CD4-positive, CD25-positive, alpha-beta regulatory T cell (primary cell): ENCODE measurements at regions not wholly inside any gene's neighbourhood (a gene's known extent, or its start where the extent isn't known, plus 50 kb on each side); places are given as distances from the start of the nearest gene placed in this dataset.

Source experiments
- ATAC-seq, 2 donors: fragments of 150-1000 bp; cut with Tn5 transposase; one replicate each; pipeline ENCODE4 v1.10.0; 2021; ENCODE audit warnings: low read depth in 2 of 2, moderate number of reproducible peaks in 2 of 2, moderate library complexity in 1 of 2
- DNase-seq, 3 donors: peaks; one replicate each; pipeline versions ENCODE4 v3.0.0 to v3.0.0-alpha.2; 2012 to 2022; ENCODE audit warnings: mixed read lengths in 1 of 3
- H3K27ac ChIP-seq: one replicate; pipeline ENCODE4 v1.7.0; 2013; ENCODE audit warnings: mild to moderate bottlenecking, low read length; ENCODE audit not compliant: insufficient read depth, poor library complexity, severe bottlenecking
- H3K27me3 ChIP-seq: one replicate; pipeline ENCODE4 v1.7.0; 2013; ENCODE audit warnings: low read length; ENCODE audit not compliant: control insufficient read depth, insufficient read depth
- H3K36me3 ChIP-seq: one replicate; pipeline ENCODE4 v1.7.0; 2013; ENCODE audit warnings: mild to moderate bottlenecking, low read length, moderate library complexity; ENCODE audit not compliant: control insufficient read depth, insufficient read depth
- H3K4me1 ChIP-seq: 2 replicates; pipeline ENCODE4 v1.7.0; 2013; ENCODE audit warnings: mild to moderate bottlenecking, low read length; ENCODE audit not compliant: insufficient read depth, control insufficient read depth, poor library complexity, severe bottlenecking
- H3K4me3 ChIP-seq: one replicate; pipeline ENCODE4 v1.7.0; 2013; ENCODE audit warnings: low read depth, mild to moderate bottlenecking, low read length, moderate library complexity
- H3K9me3 ChIP-seq, 2 experiments: 1 replicate in 1 of 2; 2 replicates in 1 of 2; pipeline ENCODE4 v1.7.0; 2013; ENCODE audit warnings: low read length in 2 of 2, mild to moderate bottlenecking in 1 of 2, moderate library complexity in 1 of 2; ENCODE audit not compliant: control insufficient read depth in 2 of 2
- H3K27ac Mint-ChIP-seq, 3 donors: one replicate each; pipeline ENCODE4 v1.8.0; 2020 to 2022; ENCODE audit warnings: mild to moderate bottlenecking in 3 of 3, mixed read lengths in 3 of 3, moderate library complexity in 2 of 3
- H3K27me3 Mint-ChIP-seq: one replicate; pipeline ENCODE4 v1.8.0; 2022; ENCODE audit warnings: mild to moderate bottlenecking, mixed read lengths
- H3K36me3 Mint-ChIP-seq: one replicate; pipeline ENCODE4 v1.8.0; 2020; ENCODE audit warnings: mixed read lengths
- H3K4me1 Mint-ChIP-seq, 4 donors: one replicate each; pipeline ENCODE4 v1.8.0; 2020 to 2022; ENCODE audit warnings: mixed read lengths in 4 of 4, mild to moderate bottlenecking in 1 of 4
- H3K4me3 Mint-ChIP-seq, 4 donors: one replicate each; pipeline ENCODE4 v1.8.0; 2020 to 2022; ENCODE audit warnings: mild to moderate bottlenecking in 4 of 4, mixed read lengths in 4 of 4, moderate library complexity in 3 of 4
- H3K9me3 Mint-ChIP-seq, 7 donors: one replicate each; pipeline ENCODE4 v1.8.0; 2020 to 2022; ENCODE audit warnings: mixed read lengths in 7 of 7, mild to moderate bottlenecking in 3 of 7, moderate library complexity in 2 of 7

DNA sequence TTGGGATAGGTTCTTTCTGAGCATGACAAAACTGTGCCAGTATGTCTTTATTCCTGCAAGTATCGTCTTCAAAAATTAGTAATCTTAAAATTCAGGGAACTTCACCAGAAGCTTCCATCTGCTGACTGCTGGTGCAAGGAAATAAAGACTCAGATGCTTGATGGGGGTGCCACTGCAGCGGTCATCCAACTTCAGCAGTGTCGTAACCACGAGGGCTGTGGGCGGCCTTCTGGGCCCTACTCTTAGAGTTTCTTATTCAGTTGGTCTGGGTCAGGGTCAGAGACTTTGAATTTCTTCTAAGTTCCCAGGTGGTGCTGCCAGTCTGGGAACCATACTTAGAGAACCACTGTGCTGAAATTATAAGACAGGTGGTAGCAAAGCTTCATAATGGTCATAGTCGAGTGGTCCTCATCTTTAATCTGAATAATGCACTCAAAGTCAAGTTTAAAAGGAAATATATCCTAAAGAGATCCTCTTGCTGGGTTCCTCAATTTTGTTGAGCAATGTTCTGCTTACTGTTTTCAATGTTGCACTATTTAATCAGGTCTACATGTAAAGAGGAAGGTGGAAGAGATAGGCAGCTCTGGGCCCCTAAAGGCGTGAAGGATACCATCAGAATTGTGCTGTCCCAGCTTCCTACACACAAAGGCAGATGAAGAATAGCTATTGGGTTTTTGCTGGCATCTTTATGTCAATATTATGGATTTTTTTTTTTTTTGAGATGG, 165.4 kb upstream of the GMDS start:
- DNase-seq = no peak
- H3K9me3 ChIP-seq = no peaks in the 10 kb centered on the region
- Mint-ChIP-seq H3K4me1 (no peaks in the 10 kb centered on the region), H3K27ac (no peak overlapping the region), H3K9me3 (peaks cover 0 to 4% (median 0%) of the 10 kb centered on the region in 7 donors), H3K4me3 (no peak overlapping the region), H3K36me3 (peaks cover 4% of the 10 kb centered on the region), H3K27me3 (peaks cover under 1% of the 10 kb centered on the region)
- no peak for ATAC-seq
- no peaks in the 10 kb centered on the region for H3K36me3 ChIP-seq
- H3K4me1 ChIP-seq = no peaks in the 10 kb centered on the region
- H3K27ac ChIP-seq = no peak overlapping the region
- no peak overlapping the region for H3K4me3 ChIP-seq
- H3K27me3 ChIP-seq = no peaks in the 10 kb centered on the region

DNA sequence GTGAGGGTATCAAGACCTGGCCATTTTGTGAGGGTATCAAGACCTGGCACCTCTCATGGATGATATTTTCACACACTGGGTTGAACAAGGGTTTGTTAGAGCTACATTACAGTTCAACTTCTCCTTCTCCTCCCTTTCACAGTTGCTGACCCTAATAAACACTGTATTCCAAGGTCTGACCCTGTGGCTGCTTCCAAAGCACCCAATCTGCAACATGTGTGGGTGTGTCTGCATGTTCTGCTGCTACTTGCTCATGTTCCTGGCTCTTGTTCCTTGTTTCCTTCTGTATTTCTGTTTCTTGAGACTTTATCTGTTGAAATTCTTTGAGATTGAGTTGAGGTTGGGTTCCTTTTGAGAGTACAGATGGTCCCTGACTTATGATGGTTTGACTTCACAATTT, 162.1 kb upstream of the GMDS start:
- Mint-ChIP-seq H3K27me3 (peaks cover 4% of the 10 kb centered on the region), H3K36me3 (peaks cover 10% of the 10 kb centered on the region), H3K4me1 (no peaks in the 10 kb centered on the region), H3K9me3 (peaks cover 0 to 4% (median 0%) of the 10 kb centered on the region in 7 donors), H3K27ac (no peak overlapping the region), H3K4me3 (no peak overlapping the region)
- no peaks in the 10 kb centered on the region for H3K9me3 ChIP-seq
- DNase-seq (no peak), ATAC-seq (no peak)
- H3K27me3 ChIP-seq = no peaks in the 10 kb centered on the region
- H3K4me1 ChIP-seq = no peaks in the 10 kb centered on the region
- no peak overlapping the region for H3K4me3 ChIP-seq
- no peaks in the 10 kb centered on the region for H3K36me3 ChIP-seq
- H3K27ac ChIP-seq = no peak overlapping the region

DNA sequence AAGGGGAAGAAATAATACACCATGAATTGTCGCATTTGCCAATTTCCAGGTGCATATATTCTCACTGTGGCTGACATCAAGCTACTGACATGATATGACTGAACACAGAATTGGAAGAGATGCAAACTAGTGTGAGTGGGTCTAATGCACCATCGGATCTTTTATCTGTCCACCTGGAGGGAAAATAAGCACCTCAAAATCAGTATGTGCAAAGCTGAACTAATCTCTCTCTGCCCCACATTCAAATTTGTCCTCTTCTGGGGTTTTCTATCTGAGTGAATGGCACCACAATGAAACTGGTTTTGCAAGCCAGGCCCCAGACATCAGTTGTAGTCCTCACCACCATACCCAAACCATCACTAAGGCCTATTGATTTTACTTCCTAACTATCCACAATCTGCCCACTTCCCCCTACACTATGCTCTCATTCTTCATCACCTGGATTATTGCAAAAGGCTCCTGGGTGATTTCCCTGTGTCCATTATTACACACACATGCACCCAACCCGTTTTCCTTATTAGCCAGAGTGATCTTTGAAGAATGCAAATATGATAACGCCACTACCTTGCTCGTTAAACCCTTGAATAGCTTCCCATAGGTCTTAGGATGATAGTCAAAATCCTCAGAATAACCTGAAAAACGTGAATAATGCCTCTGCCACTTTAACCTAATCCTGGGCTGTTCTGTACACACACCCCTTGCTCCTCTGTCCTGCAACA, 159.0 kb upstream of the GMDS start:
- DNase-seq (no peak), ATAC-seq (no peak)
- H3K36me3 ChIP-seq = no peaks in the 10 kb centered on the region
- H3K4me1 Mint-ChIP-seq = no peaks in the 10 kb centered on the region
- no peaks in the 10 kb centered on the region for H3K9me3 ChIP-seq
- H3K27ac Mint-ChIP-seq = no peak overlapping the region
- H3K9me3 Mint-ChIP-seq = peaks cover 0 to 4% (median 0%) of the 10 kb centered on the region in 7 donors
- no peaks in the 10 kb centered on the region for H3K27me3 ChIP-seq
- H3K27ac ChIP-seq = no peak overlapping the region
- H3K4me1 ChIP-seq = no peaks in the 10 kb centered on the region
- no peak overlapping the region for H3K4me3 ChIP-seq
- peaks cover 4% of the 10 kb centered on the region for H3K27me3 Mint-ChIP-seq
- H3K4me3 Mint-ChIP-seq = no peak overlapping the region
- peaks cover 15% of the 10 kb centered on the region for H3K36me3 Mint-ChIP-seq

DNA sequence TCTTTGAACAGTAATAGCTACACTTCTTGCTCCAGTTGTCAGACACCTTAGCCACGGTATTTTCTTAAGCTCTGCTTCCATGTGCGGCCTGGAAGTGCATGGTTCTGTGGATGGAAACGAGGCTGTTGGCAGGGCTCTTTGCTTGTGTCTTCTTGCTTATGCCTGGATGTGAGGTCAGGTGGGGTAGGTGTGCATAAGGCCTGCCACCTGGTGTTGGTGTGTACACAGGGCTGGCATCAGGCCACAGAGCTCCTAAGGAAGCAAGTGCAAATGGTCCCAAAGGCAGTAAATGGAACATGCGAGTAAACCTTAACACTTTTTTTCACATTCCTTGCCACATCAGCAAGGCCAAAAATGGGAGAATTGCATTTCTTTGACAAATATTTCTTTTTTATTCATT, 158.1 kb upstream of the GMDS start:
- H3K36me3 ChIP-seq = no peaks in the 10 kb centered on the region
- H3K27ac Mint-ChIP-seq = no peak overlapping the region
- H3K27me3 Mint-ChIP-seq = peaks cover 4% of the 10 kb centered on the region
- H3K4me1 Mint-ChIP-seq = no peaks in the 10 kb centered on the region
- H3K27me3 ChIP-seq = no peaks in the 10 kb centered on the region
- no peaks in the 10 kb centered on the region for H3K4me1 ChIP-seq
- H3K9me3 ChIP-seq = no peaks in the 10 kb centered on the region
- peaks cover 0 to 4% (median 0%) of the 10 kb centered on the region in 7 donors for H3K9me3 Mint-ChIP-seq
- H3K27ac ChIP-seq = no peak overlapping the region
- peaks cover 18% of the 10 kb centered on the region for H3K36me3 Mint-ChIP-seq
- ATAC-seq (no peak), DNase-seq (no peak)
- no peak overlapping the region for H3K4me3 ChIP-seq
- no peak overlapping the region for H3K4me3 Mint-ChIP-seq

DNA sequence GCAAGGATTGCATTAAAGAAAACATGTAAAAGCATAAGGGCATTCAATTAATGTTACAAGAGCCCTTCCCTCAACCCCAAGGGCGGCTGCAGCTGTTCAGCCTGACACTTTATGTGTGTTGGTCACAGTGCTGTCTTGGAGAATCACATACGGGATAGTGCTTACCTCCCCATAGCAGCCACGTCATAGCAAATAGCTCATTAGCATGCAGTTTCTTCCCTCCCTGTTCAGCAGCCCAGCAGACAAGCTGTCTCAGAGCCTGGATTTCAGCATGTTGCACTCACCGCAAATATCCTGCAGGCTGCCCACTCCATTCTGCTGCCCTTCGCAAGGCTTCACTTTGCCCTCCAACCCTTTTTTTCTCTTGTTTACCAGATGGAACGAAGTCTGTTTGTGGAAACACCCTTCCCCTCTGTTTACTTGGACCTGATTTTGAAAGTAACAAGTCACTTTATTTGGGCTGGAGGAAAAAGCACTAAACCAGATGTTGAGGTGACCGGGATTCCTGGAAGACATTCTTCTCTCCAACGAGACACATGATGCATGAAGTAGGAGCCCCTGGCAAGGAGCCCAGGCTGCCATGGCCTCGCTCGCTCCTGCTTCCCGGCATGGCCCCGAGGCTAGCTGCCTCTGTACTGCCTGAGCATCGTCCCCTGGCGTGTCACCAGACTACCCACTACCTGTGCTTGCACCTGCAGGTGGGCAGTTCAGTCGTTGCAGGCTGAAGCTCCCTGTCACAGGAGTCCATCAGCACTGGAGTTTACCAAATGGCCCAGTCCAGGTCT, 151.6 kb upstream of the GMDS start:
- H3K36me3 Mint-ChIP-seq = peaks cover 23% of the 10 kb centered on the region

DNA sequence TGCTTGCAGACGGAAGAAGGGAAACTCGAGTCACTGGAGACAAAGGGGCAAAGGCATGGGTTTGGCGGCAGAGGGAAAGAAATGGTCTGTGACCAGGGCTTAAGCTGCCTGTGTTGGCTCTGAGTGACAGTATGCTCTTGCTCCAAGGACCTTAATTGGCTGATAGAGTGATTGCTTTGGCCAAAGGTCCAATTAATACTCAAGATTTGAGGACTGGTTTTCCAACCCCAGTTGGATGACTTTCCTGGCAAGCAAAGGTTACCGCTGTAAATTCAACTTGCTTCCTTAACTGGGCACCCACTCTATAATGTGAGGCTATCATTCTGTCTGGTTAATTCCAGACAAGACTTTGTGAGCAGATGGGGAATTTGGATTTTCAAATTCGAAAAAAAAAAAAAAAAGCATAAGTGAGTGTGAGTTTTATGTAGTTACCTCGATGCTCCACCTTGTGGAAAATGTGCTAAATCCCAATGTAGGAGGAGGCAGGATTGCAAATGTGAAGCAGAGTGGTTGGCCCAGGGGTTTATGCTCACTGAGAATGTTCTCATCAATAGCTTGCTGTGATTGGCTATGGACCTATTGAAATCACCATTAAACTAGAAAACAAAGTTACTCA, 150.7 kb upstream of the GMDS start:
- Mint-ChIP-seq H3K27ac (no peak overlapping the region), H3K27me3 (peaks cover 5% of the 10 kb centered on the region), H3K9me3 (peaks cover 0 to 3% (median 0%) of the 10 kb centered on the region in 7 donors), H3K4me3 (no peak overlapping the region), H3K36me3 (peaks cover 23% of the 10 kb centered on the region), H3K4me1 (no peaks in the 10 kb centered on the region)
- Histone ChIP-seq H3K4me1 (no peaks in the 10 kb centered on the region), H3K4me3 (no peak overlapping the region), H3K9me3 (no peaks in the 10 kb centered on the region), H3K27me3 (no peaks in the 10 kb centered on the region), H3K36me3 (no peaks in the 10 kb centered on the region), H3K27ac (no peak overlapping the region)
- ATAC-seq (no peak), DNase-seq (no peak)

More for the DNA sequence above, 151.6 kb upstream of the GMDS start:
- H3K9me3 Mint-ChIP-seq = peaks cover 0 to 4% (median 0%) of the 10 kb centered on the region in 7 donors
- no peak for ATAC-seq
- Histone ChIP-seq H3K4me3 (no peak overlapping the region), H3K27ac (no peak overlapping the region), H3K27me3 (no peaks in the 10 kb centered on the region), H3K9me3 (no peaks in the 10 kb centered on the region), H3K36me3 (no peaks in the 10 kb centered on the region), H3K4me1 (no peaks in the 10 kb centered on the region)
- no peak for DNase-seq
- H3K4me3 Mint-ChIP-seq = no peak overlapping the region
- no peaks in the 10 kb centered on the region for H3K4me1 Mint-ChIP-seq
- H3K27ac Mint-ChIP-seq = no peak overlapping the region
- H3K27me3 Mint-ChIP-seq = peaks cover 5% of the 10 kb centered on the region

DNA sequence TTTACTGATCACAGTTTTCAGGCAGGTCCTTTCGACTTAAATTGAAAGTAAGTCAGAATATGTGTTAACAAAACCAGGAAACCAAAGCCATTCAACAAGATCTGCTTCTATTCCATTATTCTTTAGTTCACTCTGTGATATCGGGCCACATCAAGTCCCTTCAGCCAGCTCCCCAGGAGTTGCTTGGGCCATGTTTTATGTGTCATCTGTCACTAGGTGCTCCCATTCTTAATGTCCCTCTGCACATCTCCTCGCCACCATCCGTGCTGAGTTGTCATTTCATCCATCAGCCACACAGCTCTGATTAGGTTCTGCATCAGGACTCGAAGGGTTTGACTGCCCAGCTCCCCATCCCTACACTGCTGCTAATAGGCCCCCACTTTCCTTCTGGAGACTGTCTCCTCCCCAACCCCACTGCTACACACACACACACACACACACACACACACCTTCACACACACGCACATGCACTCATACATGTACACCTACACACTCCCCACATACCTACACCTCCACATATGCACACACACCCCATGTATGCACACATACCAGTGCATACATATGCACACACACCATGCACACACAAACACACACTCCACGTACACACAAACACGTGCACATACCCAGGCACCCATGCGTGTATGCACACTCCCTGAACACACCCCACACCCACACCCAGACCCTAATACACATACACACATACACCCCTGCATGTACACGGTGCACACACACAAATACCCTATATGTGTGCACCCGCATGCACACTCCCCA, 143.3 kb upstream of the GMDS start:
- Histone ChIP-seq H3K36me3 (no peaks in the 10 kb centered on the region), H3K4me1 (no peaks in the 10 kb centered on the region), H3K4me3 (no peak overlapping the region), H3K27ac (no peak overlapping the region), H3K27me3 (no peaks in the 10 kb centered on the region), H3K9me3 (no peaks in the 10 kb centered on the region)
- Mint-ChIP-seq H3K27ac (no peak overlapping the region), H3K4me1 (peaks cover 0 to 2% (median 0%) of the 10 kb centered on the region in 4 donors), H3K27me3 (no peaks in the 10 kb centered on the region), H3K9me3 (peaks cover 0 to 3% (median 0%) of the 10 kb centered on the region in 7 donors), H3K36me3 (peaks cover 3% of the 10 kb centered on the region), H3K4me3 (no peak overlapping the region)
- DNase-seq (no peak), ATAC-seq (no peak)
